Activated CD4-positive, alpha-beta T cell treated with anti-CD3 and anti-CD28 coated beads, Interleukin-2, amount 50 U/mL, for 16 hours (primary cell): ENCODE measurements at regions not wholly inside any gene's neighbourhood (a gene's known extent, or its start where the extent isn't known, plus 50 kb on each side); places are given as distances from the start of the nearest gene placed in this dataset.

Experiments
- DNase-seq: peaks from one replicate; pipeline ENCODE4 v3.0.0-alpha.2; 2020

- DNase-seq = no peak
These were observed 447.3 kb downstream of the RAB28 start for GRCh38 chr4:13036841-13037240.

GRCh38 chr4:13032936-13033335 lies 451.2 kb downstream of the RAB28 start:
- no peak for DNase-seq

- DNase-seq = no peak
These were observed 459.7 kb downstream of the RAB28 start for GRCh38 chr4:13024147-13025105.

- DNase-seq = no peak
These were observed 476.2 kb downstream of the RAB28 start for GRCh38 chr4:13007802-13008470.

GRCh38 chr4:12993923-12994322 lies 490.2 kb downstream of the RAB28 start:
- DNase-seq = no peak

GRCh38 chr4:12987284-12987683 lies 496.9 kb downstream of the RAB28 start:
- peak; percentile 2 for DNase-seq

GRCh38 chr4:12979797-12980196 lies 504.3 kb downstream of the RAB28 start:
- DNase-seq = no peak

GRCh38 chr4:12978310-12978709 lies 505.8 kb downstream of the RAB28 start:
- no peak for DNase-seq

- DNase-seq = no peak
These were observed 508.6 kb downstream of the RAB28 start for GRCh38 chr4:12975511-12975910.

GRCh38 chr4:12973522-12973921 lies 510.6 kb downstream of the RAB28 start:
- no peak for DNase-seq

- DNase-seq = no peak
These were observed 515.8 kb downstream of the RAB28 start for GRCh38 chr4:12968345-12968744.

- DNase-seq = no peak
These were observed 517.4 kb downstream of the RAB28 start for GRCh38 chr4:12966726-12967125.

GRCh38 chr4:12965334-12965733 lies 518.8 kb downstream of the RAB28 start:
- no peak for DNase-seq

- no peak for DNase-seq
These were observed 520.2 kb downstream of the RAB28 start for GRCh38 chr4:12963912-12964311.

GRCh38 chr4:12963291-12963690 lies 520.8 kb downstream of the RAB28 start:
- no peak for DNase-seq

GRCh38 chr4:12961713-12962112 lies 522.4 kb downstream of the RAB28 start:
- DNase-seq = no peak

GRCh38 chr4:12958436-12958835 lies 525.7 kb downstream of the RAB28 start:
- no peak for DNase-seq

- DNase-seq = no peak
These were observed 527.0 kb downstream of the RAB28 start for GRCh38 chr4:12957108-12957507.

- DNase-seq = no peak
These were observed 528.1 kb downstream of the RAB28 start for GRCh38 chr4:12956026-12956425.

- no peak for DNase-seq
These were observed 534.2 kb downstream of the RAB28 start for GRCh38 chr4:12949719-12950490.

GRCh38 chr4:12943069-12943468 lies 541.1 kb downstream of the RAB28 start:
- no peak for DNase-seq

GRCh38 chr4:12933760-12934221 lies 550.3 kb downstream of the RAB28 start:
- no peak for DNase-seq

- no peak for DNase-seq
These were observed 551.8 kb downstream of the RAB28 start for GRCh38 chr4:12932203-12932788.
